GM19452 (cell line): ENCODE measurements at regions not wholly inside any gene's neighbourhood (a gene's known extent, or its start where the extent isn't known, plus 50 kb on each side); places are given as distances from the start of the nearest gene placed in this dataset.

Experiments
- ATAC-seq: cut with Tn5 transposase; IDR thresholded peaks from one replicate; pipeline ENCODE4 v1.9.1; 2021; ENCODE audit not compliant: unreplicated experiment

- no peak for ATAC-seq
Observed at GRCh38 chr22:34696557-34696956, 369.4 kb upstream of the ISX start.

- no peak for ATAC-seq
Observed at GRCh38 chr22:34702279-34702678, 363.7 kb upstream of the ISX start.

GRCh38 chr22:34709641-34710040 is 356.3 kb upstream of the ISX start:
- ATAC-seq, result no peak

GRCh38 chr22:34722901-34723300 is 343.1 kb upstream of the ISX start:
- ATAC-seq, result no peak

- ATAC-seq, result no peak
Observed at GRCh38 chr22:34736081-34736480, 329.9 kb upstream of the ISX start.

GRCh38 chr22:34738661-34739400 is 327.1 kb upstream of the ISX start:
- ATAC-seq, result no peak

- ATAC-seq, result no peak
Observed at GRCh38 chr22:34743110-34743751, 322.7 kb upstream of the ISX start.

GRCh38 chr22:34760276-34761008 is 305.5 kb upstream of the ISX start:
- no peak for ATAC-seq

GRCh38 chr22:34761111-34761510 is 304.8 kb upstream of the ISX start:
- ATAC-seq, result no peak

GRCh38 chr22:34763496-34763895 is 302.5 kb upstream of the ISX start:
- ATAC-seq, result no peak

- no peak for ATAC-seq
Observed at GRCh38 chr22:34765115-34765514, 300.8 kb upstream of the ISX start.

- ATAC-seq, result no peak
Observed at GRCh38 chr22:34769361-34769760, 296.6 kb upstream of the ISX start.

- ATAC-seq, result no peak
Observed at GRCh38 chr22:34776817-34777216, 289.1 kb upstream of the ISX start.

- ATAC-seq, result no peak
Observed at GRCh38 chr22:34781681-34782080, 284.3 kb upstream of the ISX start.

GRCh38 chr22:34783436-34783835 is 282.5 kb upstream of the ISX start:
- no peak for ATAC-seq

GRCh38 chr22:34784056-34784455 is 281.9 kb upstream of the ISX start:
- no peak for ATAC-seq

- no peak for ATAC-seq
Observed at GRCh38 chr22:34797826-34798225, 268.1 kb upstream of the ISX start.

GRCh38 chr22:34798605-34799004 is 267.4 kb upstream of the ISX start:
- ATAC-seq, result no peak

GRCh38 chr22:34800260-34800980 is 265.5 kb upstream of the ISX start:
- ATAC-seq, result no peak

GRCh38 chr22:34801221-34801620 is 264.7 kb upstream of the ISX start:
- ATAC-seq, result no peak

- ATAC-seq, result no peak
Observed at GRCh38 chr22:34804091-34804490, 261.9 kb upstream of the ISX start.
